BLaER1 treated with 17β-estradiol and CSF1 and Interleukin-3, amounts not matched to agents 10 nM and 100 nM (cell line): ENCODE measurements at regions not wholly inside any gene's neighbourhood (a gene's known extent, or its start where the extent isn't known, plus 50 kb on each side); places are given as distances from the start of the nearest gene placed in this dataset.

Source experiments
- H3K27ac ChIP-seq, 11 experiments: shearing (Covaris generic); formaldehyde crosslinking; 2 replicates each; pipeline ENCODE4 v1.8.1; 2022
- H3K27me3 ChIP-seq, 11 experiments: shearing (Covaris generic); formaldehyde crosslinking; 2 replicates each; pipeline ENCODE4 v1.8.1; 2022
- H3K36me3 ChIP-seq, 11 experiments: shearing (Covaris generic); formaldehyde crosslinking; 2 replicates each; pipeline ENCODE4 v1.8.1; 2022
- H3K4me1 ChIP-seq, 10 experiments: shearing (Covaris generic); formaldehyde crosslinking; 2 replicates each; pipeline ENCODE4 v1.8.1; 2022
- H3K4me2 ChIP-seq, 11 experiments: shearing (Covaris generic); formaldehyde crosslinking; 2 replicates each; pipeline ENCODE4 v1.8.1; 2022
- H3K4me3 ChIP-seq, 10 experiments: shearing (Covaris generic); formaldehyde crosslinking; 2 replicates each; pipeline ENCODE4 v1.8.1; 2022
- H3K9ac ChIP-seq, 11 experiments: shearing (Covaris generic); formaldehyde crosslinking; 2 replicates each; pipeline ENCODE4 v1.8.1; 2022
- H3K9me3 ChIP-seq, 11 experiments: shearing (Covaris generic); formaldehyde crosslinking; replicated peaks in 1 of 11; 2 replicates each; pipeline ENCODE4 v1.8.1; 2022
- H4K20me1 ChIP-seq, 11 experiments: shearing (Covaris generic); formaldehyde crosslinking; 2 replicates each; pipeline ENCODE4 v1.8.1; 2022
- Cebpa-rat ChIP-seq, 11 experiments: shearing (Covaris generic); IDR thresholded peaks; 2 replicates each; pipeline ENCODE4 v1.8.1; 2022

GRCh38 chr1:5312862-5313261 is 658.5 kb downstream of the AJAP1 start:
- Histone ChIP-seq H3K4me3 (no peak overlapping the region), H4K20me1 (0 out of 22 replicates have a peak, but pooled peaks cover 0 to 3% (median 0%) of the 10 kb centered on the region in 11 experiments), H3K27me3 (no peaks in the 10 kb centered on the region), H3K27ac (no peak overlapping the region), H3K36me3 (no peaks in the 10 kb centered on the region), H3K4me2 (no peak overlapping the region), H3K4me1 (no peaks in the 10 kb centered on the region), H3K9me3 (no peaks in the 10 kb centered on the region), H3K9ac (no peak overlapping the region)
- TF ChIP-seq Cebpa-rat (IDR thresholded peaks at IDR 0.05) = no peak

DNA sequence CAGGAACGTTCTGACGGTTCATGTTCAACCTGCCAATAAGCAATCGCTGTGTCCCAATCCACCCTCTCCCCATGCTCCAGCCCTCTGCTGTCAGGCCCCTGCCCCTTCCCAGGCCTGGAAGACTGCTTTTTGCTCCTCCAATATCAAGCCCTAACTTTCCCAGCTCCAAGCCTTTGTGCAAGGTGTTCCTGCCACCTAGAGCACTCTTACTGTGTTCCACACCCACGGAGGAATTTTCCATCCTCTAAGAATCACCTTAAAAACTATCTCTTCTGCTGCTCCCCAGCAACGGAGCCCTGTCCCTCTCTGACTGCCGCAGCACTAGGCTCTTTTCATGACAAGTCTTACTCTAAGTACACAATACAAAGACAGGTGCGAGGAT is 657.9 kb downstream of the AJAP1 start:
- Histone ChIP-seq H3K27me3 (no peaks in the 10 kb centered on the region), H3K9me3 (no peaks in the 10 kb centered on the region), H3K9ac (no peak overlapping the region), H3K4me3 (no peak overlapping the region), H3K4me1 (no peaks in the 10 kb centered on the region), H4K20me1 (0 out of 22 replicates have a peak, but pooled peaks cover 0 to 3% (median 0%) of the 10 kb centered on the region in 11 experiments), H3K27ac (no peak overlapping the region), H3K36me3 (no peaks in the 10 kb centered on the region), H3K4me2 (no peak overlapping the region)
- no peak for TF ChIP-seq Cebpa-rat (IDR thresholded peaks at IDR 0.05)

GRCh38 chr1:5311634-5312292 is 657.4 kb downstream of the AJAP1 start:
- TF ChIP-seq Cebpa-rat (IDR thresholded peaks at IDR 0.05) = no peak
- no peaks in the 10 kb centered on the region for H3K36me3 ChIP-seq
- H3K9me3 ChIP-seq = no peaks in the 10 kb centered on the region
- no peak overlapping the region for H3K9ac ChIP-seq
- H3K27ac ChIP-seq = no peak overlapping the region
- H3K4me2 ChIP-seq = no peak overlapping the region
- H4K20me1 ChIP-seq = 0 out of 22 replicates have a peak, but pooled peaks cover 0 to 3% (median 0%) of the 10 kb centered on the region in 11 experiments
- no peak overlapping the region for H3K4me3 ChIP-seq
- H3K4me1 ChIP-seq = no peaks in the 10 kb centered on the region
- H3K27me3 ChIP-seq = no peaks in the 10 kb centered on the region

DNA sequence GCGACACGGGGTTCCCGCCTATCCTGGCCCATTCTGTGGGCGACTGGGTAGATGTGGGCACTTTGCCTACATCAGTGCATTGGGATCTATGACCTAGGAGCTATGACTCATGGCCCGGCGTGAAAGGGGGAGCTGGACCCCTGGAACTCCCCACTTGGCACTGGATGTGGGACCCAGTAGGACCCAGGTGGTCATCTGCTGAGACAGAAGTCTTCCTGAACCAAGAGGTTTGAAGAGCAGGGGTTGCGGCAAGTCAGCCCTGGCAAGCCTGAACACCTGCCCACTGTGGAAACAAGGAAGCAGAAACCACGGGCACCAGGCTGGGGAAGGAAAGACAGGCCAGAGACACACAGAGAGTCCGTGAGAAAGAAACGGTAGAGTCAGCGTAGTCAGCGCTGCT is 656.7 kb downstream of the AJAP1 start:
- Histone ChIP-seq H3K4me3 (no peak overlapping the region), H3K4me2 (no peak overlapping the region)
- no peak for TF ChIP-seq Cebpa-rat (IDR thresholded peaks at IDR 0.05)

DNA sequence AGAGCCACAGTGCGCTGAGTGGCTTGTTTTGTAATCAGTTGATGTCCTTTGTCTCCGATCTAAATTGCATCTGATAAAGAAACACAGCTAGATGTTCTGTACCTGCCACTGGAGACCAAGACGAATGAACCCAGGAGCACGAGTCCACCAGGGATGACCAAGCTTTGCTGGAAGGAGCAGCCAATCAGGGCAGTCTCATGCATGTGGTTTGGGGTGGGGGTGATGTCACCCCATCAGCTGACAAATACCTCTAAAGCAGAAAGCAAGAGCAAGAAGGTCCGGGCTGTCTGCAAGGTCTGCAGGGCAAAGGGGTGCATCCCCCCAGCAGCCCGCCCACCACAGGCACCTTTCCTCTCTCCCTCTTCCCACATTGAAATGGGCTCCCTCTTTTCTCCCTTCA is 653.8 kb downstream of the AJAP1 start:
- no peaks in the 10 kb centered on the region for H3K27me3 ChIP-seq
- H3K27ac ChIP-seq = no peak overlapping the region
- no peak overlapping the region for H3K9ac ChIP-seq
- no peaks in the 10 kb centered on the region for H3K9me3 ChIP-seq
- H3K4me1 ChIP-seq = no peaks in the 10 kb centered on the region
- no peak overlapping the region for H3K4me3 ChIP-seq
- 0 out of 22 replicates have a peak, but pooled peaks cover 0 to 3% (median 0%) of the 10 kb centered on the region in 11 experiments for H4K20me1 ChIP-seq
- H3K36me3 ChIP-seq = no peaks in the 10 kb centered on the region
- H3K4me2 ChIP-seq = no peak overlapping the region
- TF ChIP-seq Cebpa-rat (IDR thresholded peaks at IDR 0.05) = no peak

More for the DNA sequence above, 656.7 kb downstream of the AJAP1 start:
- no peaks in the 10 kb centered on the region for H3K36me3 ChIP-seq
- no peaks in the 10 kb centered on the region for H3K27me3 ChIP-seq
- no peaks in the 10 kb centered on the region for H3K9me3 ChIP-seq
- no peaks in the 10 kb centered on the region for H3K4me1 ChIP-seq
- H3K27ac ChIP-seq = no peak overlapping the region
- 0 out of 22 replicates have a peak, but pooled peaks cover 0 to 3% (median 0%) of the 10 kb centered on the region in 11 experiments for H4K20me1 ChIP-seq
- no peak overlapping the region for H3K9ac ChIP-seq

GRCh38 chr1:5304702-5305101 is 650.3 kb downstream of the AJAP1 start:
- Histone ChIP-seq H3K27me3 (no peaks in the 10 kb centered on the region), H3K9ac (no peak overlapping the region), H3K4me3 (no peak overlapping the region), H3K9me3 (no peaks in the 10 kb centered on the region), H3K4me1 (no peaks in the 10 kb centered on the region), H3K36me3 (no peaks in the 10 kb centered on the region), H3K4me2 (no peak overlapping the region), H3K27ac (no peak overlapping the region), H4K20me1 (no peaks in the 10 kb centered on the region)
- no peak for TF ChIP-seq Cebpa-rat (IDR thresholded peaks at IDR 0.05)

DNA sequence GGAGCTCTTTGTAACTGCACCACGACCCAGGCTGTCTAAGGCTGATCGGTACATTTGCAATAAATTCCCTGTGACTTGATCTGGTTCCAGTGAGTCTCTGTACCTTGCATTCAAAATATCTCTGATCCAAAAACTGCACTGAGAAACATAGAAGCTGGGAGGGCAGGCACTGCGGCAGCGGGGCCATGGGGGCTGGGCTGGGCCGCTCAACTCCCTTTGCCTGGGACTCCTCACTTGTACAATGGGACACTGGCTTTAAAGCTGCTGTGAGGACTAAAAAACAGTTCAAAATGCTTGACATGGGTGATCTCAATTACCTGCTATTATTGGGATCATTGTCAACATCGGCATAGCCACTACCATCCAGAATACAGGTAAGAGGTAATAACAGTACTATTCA is 644.0 kb downstream of the AJAP1 start:
- Histone ChIP-seq H3K4me2 (no peak overlapping the region), H3K36me3 (no peaks in the 10 kb centered on the region), H3K27me3 (no peaks in the 10 kb centered on the region; a peak in 1 of 22 replicates), H3K27ac (no peak overlapping the region), H4K20me1 (no peaks in the 10 kb centered on the region), H3K9me3 (no peaks in the 10 kb centered on the region), H3K4me1 (no peaks in the 10 kb centered on the region), H3K9ac (no peak overlapping the region), H3K4me3 (no peak overlapping the region)
- TF ChIP-seq Cebpa-rat (IDR thresholded peaks at IDR 0.05) = no peak

GRCh38 chr1:5297886-5298239 is 643.5 kb downstream of the AJAP1 start:
- TF ChIP-seq Cebpa-rat (IDR thresholded peaks at IDR 0.05) = no peak
- no peak overlapping the region for H3K4me3 ChIP-seq
- H3K9ac ChIP-seq = no peak overlapping the region
- H3K4me1 ChIP-seq = no peaks in the 10 kb centered on the region
- no peak overlapping the region for H3K4me2 ChIP-seq
- no peak overlapping the region for H3K27ac ChIP-seq
- H3K9me3 ChIP-seq = no peaks in the 10 kb centered on the region
- no peaks in the 10 kb centered on the region for H3K36me3 ChIP-seq
- no peaks in the 10 kb centered on the region for H4K20me1 ChIP-seq
- no peaks in the 10 kb centered on the region; a peak in 1 of 22 replicates for H3K27me3 ChIP-seq

- H3K9me3 ChIP-seq = no peaks in the 10 kb centered on the region
- H3K36me3 ChIP-seq = no peaks in the 10 kb centered on the region
- H3K27ac ChIP-seq = no peak overlapping the region
Observed at GRCh38 chr1:5297180-5297885, 642.9 kb downstream of the AJAP1 start.

More at GRCh38 chr1:5297180-5297885, 642.9 kb downstream of the AJAP1 start:
- TF ChIP-seq Cebpa-rat (IDR thresholded peaks at IDR 0.05) = no peak
- Histone ChIP-seq H4K20me1 (no peaks in the 10 kb centered on the region), H3K9ac (no peak overlapping the region), H3K4me1 (no peaks in the 10 kb centered on the region), H3K4me2 (no peak overlapping the region), H3K4me3 (no peak overlapping the region), H3K27me3 (no peaks in the 10 kb centered on the region; a peak in 1 of 22 replicates)
